ENCODE measurements at regions not wholly inside any gene's neighbourhood (a gene's known extent, or its start where the extent isn't known, plus 50 kb on each side); places are given as distances from the start of the nearest gene placed in this dataset.

DNA sequence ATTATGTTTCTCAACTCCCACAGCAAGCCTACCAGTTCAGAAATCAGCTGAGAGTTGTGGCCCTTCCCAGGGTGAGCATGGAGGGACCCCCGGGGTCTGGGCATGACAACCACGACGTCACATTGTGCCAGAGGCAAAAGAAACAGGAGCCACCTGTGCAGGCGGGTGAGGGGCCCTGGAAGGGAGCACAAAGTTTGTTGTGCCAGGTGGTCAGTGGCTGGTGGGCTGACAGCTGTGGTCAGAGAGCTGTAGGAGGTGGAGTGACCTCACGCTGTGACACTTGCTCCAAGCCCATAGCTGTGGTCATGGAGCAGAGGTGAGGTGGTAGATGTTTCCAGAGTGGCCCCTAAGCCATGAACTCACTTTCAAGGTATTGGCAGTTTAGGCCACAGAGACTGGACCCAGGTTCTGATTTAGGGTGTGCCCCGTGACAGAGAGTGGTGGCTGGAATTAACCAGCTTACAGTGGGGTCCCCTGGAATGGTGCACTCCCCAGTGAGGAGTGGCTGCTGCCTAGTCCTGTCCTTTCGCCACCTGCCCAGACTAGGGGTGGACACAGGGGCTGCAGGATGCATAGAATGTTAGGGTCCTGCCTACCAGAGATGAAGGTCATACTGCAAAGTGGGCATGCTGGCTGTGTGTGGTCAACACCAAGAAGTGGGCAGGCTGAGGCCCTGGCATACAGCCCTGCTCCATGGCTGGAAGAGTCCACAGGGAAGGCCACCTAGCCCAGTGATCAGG, 136.4 kb downstream of the GLI2 start:
- Histone ChIP-seq H2AFZ (ENCODE audit: control insufficient read depth, low read depth, low read length) (no peak overlapping the region), H3K9me3 (replicated peaks; ENCODE audit: control insufficient read depth, insufficient read depth, low read length) (no peaks in the 10 kb centered on the region), H3K4me3 (no peak overlapping the region), H3K27me3 (replicated peaks in 1 of 2; ENCODE audit: control insufficient read depth in 2 of 2, insufficient read depth in 2 of 2, low read length in 1 of 2) (peaks cover 5 to 11% of the 10 kb centered on the region in 2 experiments; a peak in 3 of 4 replicates), H3K27ac (ENCODE audit: control insufficient read depth, insufficient read depth) (no peak overlapping the region), H3K4me2 (ENCODE audit: control insufficient read depth, insufficient read depth) (no peak overlapping the region), H3K9ac (ENCODE audit: control insufficient read depth, insufficient read depth, low read length) (no peak overlapping the region), H4K20me1 (ENCODE audit: control insufficient read depth, insufficient read depth) (no peaks in the 10 kb centered on the region), H3K4me1 (ENCODE audit: control insufficient read depth, insufficient read depth, low read length) (no peaks in the 10 kb centered on the region), H3K79me2 (ENCODE audit: control insufficient read depth, insufficient read depth, low read length) (no peaks in the 10 kb centered on the region), H3K36me3 (ENCODE audit: control insufficient read depth in 2 of 2, insufficient read depth in 2 of 2, low read length in 1 of 2) (no peaks in the 10 kb centered on the region)
- DNase-seq (ENCODE audit: low read depth, low spot score) = no peak
- 2% methylated on average over 7 of the region's 7 CpGs for WGBS (ENCODE audit: insufficient coverage, insufficient replicate concordance, low lambda C conversion rate, missing lambda C conversion rate)
- in situ Hi-C loops (cut with MboI) (no loop called here), intact Hi-C loops (cut with micrococcal nuclease; ENCODE audit: unreplicated experiment) (no loop called here)
- FAIRE-seq = no peak
- CTCF ChIA-PET = no interaction called here
- no peak for ATAC-seq
- no peak for TF ChIP-seq BMI1 (IDR thresholded peaks at IDR 0.05; ENCODE audit: borderline replicate concordance)
- TF ChIP-seq NR2C2 (IDR thresholded peaks at IDR 0.05; ENCODE audit: borderline replicate concordance, control insufficient read depth, insufficient read length, low read depth) = no peak
- TF ChIP-seq, protein P1, sequence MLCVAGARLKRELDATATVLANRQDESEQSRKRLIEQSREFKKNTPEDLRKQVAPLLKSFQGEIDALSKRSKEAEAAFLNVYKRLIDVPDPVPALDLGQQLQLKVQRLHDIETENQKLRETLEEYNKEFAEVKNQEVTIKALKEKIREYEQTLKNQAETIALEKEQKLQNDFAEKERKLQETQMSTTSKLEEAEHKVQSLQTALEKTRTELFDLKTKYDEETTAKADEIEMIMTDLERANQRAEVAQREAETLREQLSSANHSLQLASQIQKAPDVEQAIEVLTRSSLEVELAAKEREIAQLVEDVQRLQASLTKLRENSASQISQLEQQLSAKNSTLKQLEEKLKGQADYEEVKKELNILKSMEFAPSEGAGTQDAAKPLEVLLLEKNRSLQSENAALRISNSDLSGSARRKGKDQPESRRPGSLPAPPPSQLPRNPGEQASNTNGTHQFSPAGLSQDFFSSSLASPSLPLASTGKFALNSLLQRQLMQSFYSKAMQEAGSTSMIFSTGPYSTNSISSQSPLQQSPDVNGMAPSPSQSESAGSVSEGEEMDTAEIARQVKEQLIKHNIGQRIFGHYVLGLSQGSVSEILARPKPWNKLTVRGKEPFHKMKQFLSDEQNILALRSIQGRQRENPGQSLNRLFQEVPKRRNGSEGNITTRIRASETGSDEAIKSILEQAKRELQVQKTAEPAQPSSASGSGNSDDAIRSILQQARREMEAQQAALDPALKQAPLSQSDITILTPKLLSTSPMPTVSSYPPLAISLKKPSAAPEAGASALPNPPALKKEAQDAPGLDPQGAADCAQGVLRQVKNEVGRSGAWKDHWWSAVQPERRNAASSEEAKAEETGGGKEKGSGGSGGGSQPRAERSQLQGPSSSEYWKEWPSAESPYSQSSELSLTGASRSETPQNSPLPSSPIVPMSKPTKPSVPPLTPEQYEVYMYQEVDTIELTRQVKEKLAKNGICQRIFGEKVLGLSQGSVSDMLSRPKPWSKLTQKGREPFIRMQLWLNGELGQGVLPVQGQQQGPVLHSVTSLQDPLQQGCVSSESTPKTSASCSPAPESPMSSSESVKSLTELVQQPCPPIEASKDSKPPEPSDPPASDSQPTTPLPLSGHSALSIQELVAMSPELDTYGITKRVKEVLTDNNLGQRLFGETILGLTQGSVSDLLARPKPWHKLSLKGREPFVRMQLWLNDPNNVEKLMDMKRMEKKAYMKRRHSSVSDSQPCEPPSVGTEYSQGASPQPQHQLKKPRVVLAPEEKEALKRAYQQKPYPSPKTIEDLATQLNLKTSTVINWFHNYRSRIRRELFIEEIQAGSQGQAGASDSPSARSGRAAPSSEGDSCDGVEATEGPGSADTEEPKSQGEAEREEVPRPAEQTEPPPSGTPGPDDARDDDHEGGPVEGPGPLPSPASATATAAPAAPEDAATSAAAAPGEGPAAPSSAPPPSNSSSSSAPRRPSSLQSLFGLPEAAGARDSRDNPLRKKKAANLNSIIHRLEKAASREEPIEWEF (IDR thresholded peaks at IDR 0.05; ENCODE audit: insufficient replicate concordance, low read depth, low read length) = no peak
- TF ChIP-seq SMC3 (IDR thresholded peaks at IDR 0.05; ENCODE audit: borderline replicate concordance, low read length) = no peak
- no peak for TF ChIP-seq MXI1 (IDR thresholded peaks at IDR 0.05; ENCODE audit: low read depth, low read length)
- TF ChIP-seq GABPA (IDR thresholded peaks at IDR 0.05; ENCODE audit: low read depth) = no peak
- no peak for TF ChIP-seq SREBF2 (IDR thresholded peaks at IDR 0.05; ENCODE audit: low read length)
- TF ChIP-seq, protein P2, sequence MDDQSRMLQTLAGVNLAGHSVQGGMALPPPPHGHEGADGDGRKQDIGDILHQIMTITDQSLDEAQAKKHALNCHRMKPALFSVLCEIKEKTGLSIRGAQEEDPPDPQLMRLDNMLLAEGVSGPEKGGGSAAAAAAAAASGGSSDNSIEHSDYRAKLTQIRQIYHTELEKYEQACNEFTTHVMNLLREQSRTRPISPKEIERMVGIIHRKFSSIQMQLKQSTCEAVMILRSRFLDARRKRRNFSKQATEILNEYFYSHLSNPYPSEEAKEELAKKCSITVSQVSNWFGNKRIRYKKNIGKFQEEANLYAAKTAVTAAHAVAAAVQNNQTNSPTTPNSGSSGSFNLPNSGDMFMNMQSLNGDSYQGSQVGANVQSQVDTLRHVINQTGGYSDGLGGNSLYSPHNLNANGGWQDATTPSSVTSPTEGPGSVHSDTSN (IDR thresholded peaks at IDR 0.05; ENCODE audit: insufficient replicate concordance, low read depth, low read length) = no peak
- no peak for TF ChIP-seq HDAC6 (IDR thresholded peaks at IDR 0.05; ENCODE audit: unreplicated experiment)
- no peak for TF ChIP-seq SREBF1 (IDR thresholded peaks at IDR 0.05; ENCODE audit: low read length)
- BruUV-seq (replicated peaks) = no TSS peak
- SMC1A ChIA-PET (ENCODE audit: uncharacterized antibody, unreplicated experiment) = no interaction called here
- POLR2A ChIA-PET = no interaction called here
- RAD21 ChIA-PET (ENCODE audit: unreplicated experiment) = no interaction called here
